ENCODE measurements at regions not wholly inside any gene's neighbourhood (a gene's known extent, or its start where the extent isn't known, plus 50 kb on each side); places are given as distances from the start of the nearest gene placed in this dataset.

GRCh38 chr10:9634466-9634865 lies 1383.2 kb upstream of the CELF2 start:
- no peak for DNase-seq

- no peak for DNase-seq
These were observed 1382.0 kb upstream of the CELF2 start for GRCh38 chr10:9635691-9636090.

DNA sequence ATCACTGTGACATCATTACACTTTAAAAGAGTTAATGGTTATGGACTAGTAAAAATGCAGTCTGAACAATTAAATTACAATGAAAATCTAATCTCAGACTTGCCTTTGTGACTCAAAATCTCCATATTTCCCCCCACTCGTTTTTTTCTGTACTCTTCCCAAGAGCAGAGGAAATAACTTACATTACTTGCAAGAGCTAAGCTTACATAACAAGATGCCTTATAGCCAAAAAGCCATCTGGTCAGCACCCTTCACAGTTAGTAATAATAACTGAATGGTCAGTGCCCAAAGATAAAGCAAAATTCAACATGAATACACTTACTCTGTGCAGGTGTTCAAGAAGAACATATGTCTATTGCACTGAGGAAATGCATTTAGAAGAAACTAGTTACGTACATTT lies 1381.5 kb upstream of the CELF2 start:
- no peak for DNase-seq

DNA sequence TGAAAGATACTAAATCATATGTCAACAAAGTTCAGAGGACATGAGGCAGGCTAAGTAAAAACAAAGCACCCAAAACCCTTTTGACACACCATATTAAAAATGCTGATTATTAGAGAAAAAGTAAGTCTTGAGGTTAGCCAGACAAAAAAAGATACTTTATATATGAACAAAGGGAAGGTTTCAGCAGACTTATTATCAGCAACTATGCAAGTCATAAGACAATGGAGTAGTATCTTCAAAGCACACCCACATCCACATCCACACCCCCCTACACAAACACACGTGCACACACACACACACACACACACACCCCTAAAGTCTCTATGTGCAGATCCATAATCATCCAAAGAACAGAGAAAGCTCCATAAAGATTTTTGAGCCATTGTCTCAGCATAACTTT lies 1373.9 kb upstream of the CELF2 start:
- DNase-seq, result no peak

DNA sequence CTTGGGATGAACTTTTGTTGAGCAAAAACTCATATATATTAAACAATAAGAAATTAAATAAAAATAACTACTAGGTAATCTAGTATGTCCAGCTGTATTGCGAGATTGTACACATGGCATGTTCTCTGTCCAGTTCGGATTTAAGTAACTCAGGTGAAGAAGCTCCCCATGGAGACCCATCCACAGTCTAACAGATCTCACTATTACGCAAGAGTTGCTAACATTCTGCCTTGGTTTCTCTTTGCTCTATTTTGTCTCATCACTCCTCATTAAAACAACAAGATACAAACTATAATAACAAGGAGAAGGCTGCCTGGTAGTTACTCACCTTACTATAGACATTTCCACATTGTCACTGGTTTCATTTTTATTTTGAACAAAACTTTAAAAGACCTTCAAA lies 1372.3 kb upstream of the CELF2 start:
- DNase-seq, result no peak

DNA sequence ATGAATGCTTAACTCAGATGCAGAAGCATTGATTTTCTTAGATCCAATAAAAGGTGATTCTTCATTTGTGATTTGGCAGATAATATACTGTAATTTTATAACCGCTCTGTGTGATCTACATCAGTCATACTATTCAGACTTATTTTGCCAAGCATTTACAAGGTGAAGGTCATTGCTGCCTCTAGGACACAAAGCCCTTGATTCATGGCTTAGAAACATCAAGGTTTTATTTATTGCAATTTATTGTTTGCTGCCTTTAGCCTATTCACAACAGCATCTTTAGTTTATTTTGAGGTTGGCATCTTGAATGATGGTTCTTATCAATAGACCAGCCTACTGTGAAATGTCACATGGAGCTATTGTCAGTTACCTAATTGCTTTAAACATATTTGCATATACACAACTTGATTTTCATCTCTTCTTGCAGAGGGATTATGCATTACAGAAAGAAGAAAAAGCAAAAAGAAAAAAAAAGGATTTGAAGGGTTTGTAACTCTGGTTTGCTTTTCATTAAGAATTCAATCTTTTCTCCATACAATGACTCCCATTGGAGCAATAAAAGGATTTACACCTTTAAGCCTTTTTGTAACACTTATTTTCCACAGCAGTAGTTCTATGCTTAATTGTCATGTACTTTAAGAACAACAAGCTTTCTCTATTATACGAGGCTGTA lies 1371.6 kb upstream of the CELF2 start:
- DNase-seq, result no peak

GRCh38 chr10:9654261-9654660 lies 1363.4 kb upstream of the CELF2 start:
- no peak for DNase-seq

DNA sequence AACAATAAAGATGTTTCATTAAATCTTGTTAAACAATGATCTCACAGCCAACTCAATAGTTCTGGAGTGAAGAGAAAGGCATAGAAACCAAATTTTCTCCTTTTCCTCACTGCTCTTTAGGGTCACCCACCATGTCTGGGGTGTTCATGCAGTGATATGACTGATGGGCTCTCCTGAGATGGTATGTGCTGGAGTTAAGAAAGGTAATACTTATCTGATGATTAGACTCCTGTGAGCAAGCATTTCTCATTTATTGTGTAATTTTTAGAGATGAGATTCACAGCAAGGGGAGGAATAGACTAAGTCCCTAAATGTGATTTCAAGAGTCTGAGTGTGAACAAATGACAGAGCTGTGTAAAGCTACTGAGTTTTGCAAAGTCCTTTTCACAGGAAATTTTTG lies 1361.3 kb upstream of the CELF2 start:
- no peak for DNase-seq

DNA sequence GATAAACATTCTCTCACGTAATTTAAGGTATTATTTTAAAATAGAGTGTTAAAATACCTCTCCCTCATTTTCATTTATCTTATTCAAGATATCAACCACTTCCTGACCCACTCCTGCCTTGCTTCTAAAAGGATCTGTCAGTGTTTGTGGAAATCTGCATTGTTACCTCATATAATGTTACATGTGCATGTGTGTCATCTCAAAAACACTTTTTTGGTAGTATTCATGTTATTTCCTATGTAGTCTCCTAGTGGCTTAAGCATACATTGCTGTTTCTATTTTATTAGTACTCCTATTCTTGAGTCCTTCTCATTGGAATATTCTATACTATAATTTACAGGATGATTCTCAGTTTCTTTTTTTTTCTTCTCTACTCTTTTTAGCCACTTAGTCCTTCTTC lies 1360.7 kb upstream of the CELF2 start:
- no peak for DNase-seq

- no peak for DNase-seq
These were observed 1360.1 kb upstream of the CELF2 start for GRCh38 chr10:9657530-9657929.

DNA sequence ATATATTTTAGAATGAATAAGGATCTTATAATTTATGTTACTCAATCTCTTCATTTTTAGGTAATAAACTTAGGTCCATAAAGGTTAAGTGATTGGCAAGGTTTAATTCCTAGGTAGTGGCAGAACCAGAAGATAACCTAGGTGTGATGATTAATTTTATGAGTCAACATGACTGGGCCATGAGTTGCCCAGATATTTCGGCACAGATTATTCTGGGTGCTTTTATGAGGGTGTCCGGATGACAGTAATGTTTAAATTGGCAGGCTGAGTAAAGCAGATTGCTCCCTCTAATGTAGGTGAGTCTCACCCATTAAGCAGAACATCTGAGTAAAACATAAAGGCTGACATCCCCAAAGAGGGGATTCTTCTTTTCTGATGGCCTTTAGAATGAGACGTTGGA lies 1349.3 kb upstream of the CELF2 start:
- no peak for DNase-seq

GRCh38 chr10:9670911-9671310 lies 1346.8 kb upstream of the CELF2 start:
- DNase-seq, result no peak

GRCh38 chr10:9681655-9682054 lies 1336.0 kb upstream of the CELF2 start:
- DNase-seq, result no peak

GRCh38 chr10:9682802-9683201 lies 1334.9 kb upstream of the CELF2 start:
- no peak for DNase-seq

DNA sequence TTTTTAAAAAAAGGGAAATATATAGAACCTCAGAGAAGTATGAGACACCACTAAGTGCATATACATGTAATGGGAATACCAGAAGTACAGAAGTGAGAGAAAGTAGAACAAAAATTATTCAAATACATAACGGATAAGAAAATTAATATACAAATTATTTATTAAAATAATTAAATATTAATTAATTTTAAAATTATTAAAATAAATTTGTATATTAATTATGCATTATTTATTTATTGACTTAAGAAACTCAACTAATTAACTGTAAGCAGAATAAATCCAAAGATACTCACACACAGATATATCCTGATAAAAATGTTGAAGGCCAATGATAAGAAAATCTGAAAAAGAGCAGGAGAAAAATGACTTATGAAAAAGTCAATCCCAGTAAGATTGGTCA lies 1333.5 kb upstream of the CELF2 start:
- no peak for DNase-seq

DNA sequence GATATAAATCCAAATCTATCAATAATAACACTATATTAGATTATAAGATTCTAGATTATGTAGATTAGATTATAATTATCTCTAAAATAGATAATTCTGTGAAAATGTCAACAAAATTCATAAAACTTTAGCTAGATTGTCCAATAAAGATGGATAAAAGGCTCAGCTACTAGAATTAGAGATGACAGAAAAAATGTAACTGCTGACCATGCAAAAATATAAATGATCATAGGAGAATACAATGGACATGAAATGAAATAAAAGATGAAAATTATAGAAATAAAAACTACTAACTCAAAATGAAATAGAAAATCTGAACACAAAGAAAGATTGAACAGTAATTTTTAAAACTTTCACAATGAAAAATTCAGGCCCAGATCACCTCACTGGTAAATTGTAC lies 1332.1 kb upstream of the CELF2 start:
- DNase-seq, result no peak

- no peak for DNase-seq
These were observed 1329.0 kb upstream of the CELF2 start for GRCh38 chr10:9688711-9689110.

DNA sequence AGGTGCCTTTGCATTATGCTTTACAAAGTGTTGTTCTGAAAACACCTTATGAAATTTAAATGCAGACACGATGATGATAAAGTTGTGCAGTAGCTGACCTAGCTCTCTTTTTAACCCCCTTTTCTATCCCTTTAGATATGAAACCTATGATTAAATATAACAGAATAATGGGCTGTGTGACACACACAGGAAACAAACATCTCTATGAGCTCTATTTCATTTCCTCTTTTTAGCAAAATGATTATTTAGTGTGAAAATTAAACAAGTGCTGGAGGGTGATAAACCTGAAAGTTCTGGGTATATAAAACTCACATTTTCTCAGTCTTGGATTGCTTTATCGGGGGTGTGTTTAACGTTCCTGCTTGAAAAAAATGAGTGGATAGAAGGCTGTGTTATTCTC lies 1310.5 kb upstream of the CELF2 start:
- DNase-seq, result no peak

- no peak for DNase-seq
These were observed 1307.8 kb upstream of the CELF2 start for GRCh38 chr10:9709849-9710248.

GRCh38 chr10:9712393-9712792 lies 1305.3 kb upstream of the CELF2 start:
- DNase-seq, result no peak

DNA sequence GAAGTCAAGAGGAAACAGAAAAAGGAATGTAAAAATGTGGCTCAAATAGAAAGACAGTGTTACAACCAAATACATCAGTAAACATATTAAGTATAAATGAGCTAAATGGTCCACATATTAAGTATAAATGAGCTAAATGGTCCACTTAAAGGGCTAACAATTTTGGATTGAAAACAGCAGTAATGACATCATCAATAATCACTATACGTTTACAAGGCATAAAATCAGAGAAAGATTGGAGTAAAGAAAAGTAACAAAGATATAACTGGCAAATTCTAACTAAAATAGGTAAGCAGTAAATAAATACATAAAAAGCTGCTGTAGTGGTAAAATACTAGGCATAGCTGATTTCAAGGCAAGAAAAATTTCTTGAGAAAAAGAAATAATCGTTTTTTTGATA lies 1298.4 kb upstream of the CELF2 start:
- DNase-seq, result no peak

- no peak for DNase-seq
These were observed 1283.9 kb upstream of the CELF2 start for GRCh38 chr10:9733766-9734165.

- no peak for DNase-seq
These were observed 1283.5 kb upstream of the CELF2 start for GRCh38 chr10:9734218-9734617.

GRCh38 chr10:9735731-9736130 lies 1281.9 kb upstream of the CELF2 start:
- DNase-seq, result no peak

GRCh38 chr10:9743639-9744038 lies 1274.0 kb upstream of the CELF2 start:
- no peak for DNase-seq

GRCh38 chr10:9745158-9745557 lies 1272.5 kb upstream of the CELF2 start:
- DNase-seq, result no peak
